OCI-M1 (cell line): ENCODE measurements at regions not wholly inside any gene's neighbourhood (a gene's known extent, or its start where the extent isn't known, plus 50 kb on each side); places are given as distances from the start of the nearest gene placed in this dataset.
"Not testable (repeated sequence)": the region's sequence is repeated elsewhere in the genome, so short reads cannot be mapped to it uniquely, and the experiment has no call there.

Source experiments
- DNase-seq: peaks from one replicate; lab custom pipeline; 2025; lab: John Stamatoyannopoulos, UW

DNA sequence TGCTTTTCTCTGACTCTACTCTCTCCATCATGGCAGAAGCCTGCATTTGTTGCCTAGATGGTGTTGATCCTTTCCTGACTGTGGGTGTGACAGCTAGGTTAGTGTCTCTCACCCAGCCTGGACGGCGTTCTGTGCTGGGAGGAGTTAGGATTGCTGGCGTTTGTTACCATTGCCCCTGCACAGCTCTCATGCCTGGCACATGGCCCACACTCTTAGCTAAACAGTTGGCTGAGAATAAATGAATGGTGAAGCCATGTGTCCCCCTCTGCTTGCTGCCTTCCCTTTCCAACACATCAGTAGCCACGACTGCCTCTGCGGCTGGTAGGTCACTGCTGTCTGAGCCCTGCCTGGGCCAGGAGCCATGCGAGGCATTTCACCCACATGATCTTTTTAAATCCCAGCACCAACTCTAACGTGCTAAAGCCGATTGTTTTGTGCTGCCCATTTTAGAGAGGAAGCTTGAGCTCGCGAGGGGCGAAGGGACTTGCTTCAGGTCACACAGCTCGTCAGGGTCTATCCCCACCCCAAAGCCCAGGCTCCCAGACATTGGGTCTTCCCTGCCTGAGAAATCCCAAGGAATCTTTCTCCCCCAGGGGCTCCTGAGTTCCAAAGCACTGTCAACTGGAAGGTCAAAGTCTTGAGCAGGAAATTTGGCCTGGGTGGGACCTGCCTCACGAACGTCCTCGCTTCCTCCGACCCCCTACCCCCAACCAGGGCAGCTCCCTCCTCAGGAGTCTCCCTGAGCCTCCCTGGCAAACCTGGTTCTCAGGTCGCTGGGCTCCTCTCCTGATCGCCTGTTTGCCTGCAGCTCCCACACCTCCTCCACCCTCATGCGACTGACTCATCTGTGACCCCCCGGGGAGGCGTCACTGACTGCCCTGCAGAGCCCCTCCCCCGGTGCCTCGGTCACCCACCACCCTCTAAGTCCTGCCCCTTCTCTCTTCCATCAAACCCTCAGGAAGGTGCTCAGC, 271.7 kb upstream of the C1orf174 start:
- DNase-seq: no peak

DNA sequence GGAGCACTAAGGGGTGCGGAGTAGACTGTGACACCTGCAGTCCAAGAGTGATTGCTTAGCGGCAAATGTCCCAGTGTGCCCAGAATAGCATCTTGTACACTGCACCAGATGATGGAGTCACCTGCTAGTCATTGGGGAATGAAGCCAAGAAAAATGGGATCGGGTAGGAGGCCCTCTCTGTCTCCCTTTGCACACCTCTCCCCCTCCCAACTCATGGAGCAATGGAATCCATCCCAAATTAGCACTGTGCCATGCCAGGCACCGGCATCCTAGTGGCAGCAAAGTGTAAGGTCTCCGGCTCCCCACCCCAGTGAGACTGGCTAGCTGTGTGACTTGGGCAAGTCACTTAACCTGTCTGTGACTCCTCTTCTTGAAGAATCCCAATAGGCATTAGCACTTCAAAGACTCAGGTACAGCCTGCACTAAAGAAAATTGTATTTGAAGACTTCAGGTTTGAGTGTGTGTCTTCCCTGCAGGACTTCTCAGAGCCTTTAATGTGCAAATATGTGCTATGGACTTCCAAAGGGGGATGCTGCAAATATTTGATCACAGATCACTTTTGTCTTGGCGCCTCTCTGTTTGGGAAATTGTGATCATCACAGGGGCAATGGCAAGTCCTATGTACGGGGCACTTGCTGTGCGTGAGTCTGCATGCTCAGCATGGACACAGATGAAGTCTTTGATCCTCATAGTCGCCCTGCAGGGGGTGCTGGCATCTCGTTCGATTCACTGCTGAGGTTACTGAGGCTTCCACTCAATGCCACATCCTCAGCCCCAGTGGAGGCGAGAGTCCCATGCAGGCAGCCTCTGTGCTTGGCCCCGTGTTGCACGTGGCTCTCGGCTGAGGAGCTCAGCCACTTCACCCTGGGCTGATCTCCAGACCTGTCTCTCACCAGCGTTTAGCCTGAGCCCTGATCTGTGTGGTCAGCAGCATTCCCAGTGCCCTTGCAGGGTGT, 272.9 kb upstream of the C1orf174 start:
- peak; percentile 11 for DNase-seq

DNA sequence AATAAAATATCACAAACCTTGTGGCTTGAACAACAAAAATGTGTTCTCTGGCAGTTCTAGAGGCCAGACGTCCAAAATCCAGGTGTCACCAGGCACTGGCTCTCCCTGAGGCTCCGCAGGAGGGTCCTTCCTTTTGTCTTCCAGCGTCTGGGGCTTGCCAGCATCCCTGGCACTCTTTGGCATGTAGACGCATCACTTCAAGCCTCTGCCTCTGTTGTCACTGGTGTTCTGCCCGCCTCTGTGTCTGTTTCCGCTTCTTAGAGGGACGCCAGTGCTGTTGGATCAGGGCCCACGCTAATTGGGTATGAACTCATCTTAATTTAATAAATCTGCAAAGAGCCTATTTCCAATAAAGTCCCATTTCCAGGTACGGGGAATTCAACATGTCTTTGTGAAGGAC, 273.7 kb upstream of the C1orf174 start:
- DNase-seq: no peak

DNA sequence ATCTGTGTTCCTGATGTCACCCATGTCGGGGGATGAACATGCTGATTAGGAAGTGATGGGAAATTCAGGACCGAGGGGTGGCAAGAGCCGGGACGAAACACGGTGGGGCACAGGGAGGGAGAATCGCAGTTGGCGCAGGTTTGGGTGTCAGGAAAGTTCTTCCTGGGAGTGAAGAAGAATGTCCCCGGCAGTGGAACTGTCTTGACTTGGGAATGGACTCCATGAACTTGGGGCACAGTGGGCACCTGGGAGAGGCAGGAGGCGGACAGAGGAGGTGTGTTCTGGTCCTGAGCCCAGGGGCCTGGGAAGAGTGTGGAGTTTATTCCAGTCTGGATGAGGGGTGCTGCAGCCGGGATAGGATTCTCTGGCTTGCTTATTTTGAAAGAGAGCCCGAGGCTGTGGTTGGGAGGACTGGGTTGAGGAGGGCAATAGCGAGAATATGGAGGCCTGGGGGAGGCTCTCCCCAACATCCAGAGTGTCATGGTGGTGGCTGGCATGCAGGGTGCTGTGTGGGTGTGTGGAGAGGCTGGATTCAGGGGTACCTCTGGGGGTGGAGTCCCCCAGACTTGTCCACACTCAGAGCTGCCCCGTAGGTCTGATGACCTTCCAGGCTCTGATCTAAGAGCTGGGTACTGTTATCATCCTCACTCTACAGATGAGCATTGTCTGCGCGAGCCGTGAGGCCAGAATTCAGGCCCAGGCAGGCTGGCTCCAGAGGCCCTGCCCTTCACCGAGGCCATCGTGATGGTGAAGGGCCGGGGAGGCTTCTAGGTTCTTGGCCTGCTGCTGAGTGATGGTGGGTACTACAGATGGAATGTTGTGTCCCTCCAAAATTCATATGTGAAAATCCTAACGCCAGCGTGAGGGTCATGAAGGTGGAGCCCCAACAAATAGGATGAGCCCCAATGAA, 274.5 kb upstream of the C1orf174 start:
- no peak for DNase-seq

DNA sequence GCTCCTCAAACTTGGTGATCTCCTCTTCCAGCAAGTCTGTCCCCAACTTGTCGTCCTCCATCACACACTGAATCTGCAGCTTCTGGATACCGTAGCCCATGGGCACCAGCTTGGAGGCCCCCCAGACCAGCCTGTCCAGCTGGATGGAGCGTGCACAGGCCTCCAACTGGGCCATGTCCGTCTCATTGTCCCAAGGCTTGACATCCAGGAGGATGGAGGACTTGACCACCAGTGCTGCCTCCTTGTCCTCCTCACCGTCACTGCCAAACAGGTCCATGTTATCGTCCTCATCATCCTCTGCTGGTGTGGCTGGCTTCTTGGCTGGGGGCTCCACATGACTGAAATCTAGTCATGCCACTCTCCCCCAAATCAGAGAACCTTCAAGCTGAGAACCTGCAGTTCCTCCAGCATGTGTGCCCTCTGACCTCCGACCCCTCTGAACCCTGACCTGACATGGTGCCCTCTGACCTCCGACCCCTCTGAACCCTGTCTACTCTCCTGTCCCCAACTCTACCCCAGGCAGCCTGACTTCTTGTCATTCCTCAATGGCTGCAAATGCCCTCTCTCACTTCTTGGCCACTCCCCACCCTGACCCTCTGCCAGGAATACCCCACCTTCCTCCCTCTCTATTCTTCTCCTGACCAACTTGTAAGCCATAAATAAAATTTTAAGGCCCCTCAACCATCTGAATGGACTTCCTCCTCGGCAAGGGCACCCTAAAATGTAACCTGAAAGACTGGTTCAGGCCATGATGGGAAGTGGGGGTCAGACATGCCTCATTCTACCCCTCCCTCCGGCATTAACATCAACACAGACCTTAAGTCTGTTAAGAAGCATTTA, 275.7 kb upstream of the C1orf174 start:
- DNase-seq: no peak

DNA sequence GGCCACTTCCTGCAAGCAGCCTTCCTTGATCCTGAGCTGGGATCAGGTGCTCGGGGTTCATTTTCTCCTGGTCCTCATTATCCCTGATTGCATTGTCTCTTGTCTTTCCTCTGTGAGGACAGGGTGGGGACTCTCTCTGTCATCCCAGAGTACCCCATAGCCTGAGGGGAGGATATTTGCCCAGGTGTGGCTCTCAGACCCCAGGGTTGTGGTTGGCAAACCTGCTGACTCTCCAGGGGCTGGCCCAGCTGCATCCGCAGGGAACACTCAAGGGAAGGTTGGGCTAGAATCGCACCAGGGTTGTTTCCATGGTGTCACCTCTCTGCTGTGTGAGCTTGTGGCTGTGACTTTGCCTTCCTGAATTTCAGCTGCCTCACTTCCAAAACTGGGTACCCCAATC, 276.8 kb upstream of the C1orf174 start:
- no peak for DNase-seq

DNA sequence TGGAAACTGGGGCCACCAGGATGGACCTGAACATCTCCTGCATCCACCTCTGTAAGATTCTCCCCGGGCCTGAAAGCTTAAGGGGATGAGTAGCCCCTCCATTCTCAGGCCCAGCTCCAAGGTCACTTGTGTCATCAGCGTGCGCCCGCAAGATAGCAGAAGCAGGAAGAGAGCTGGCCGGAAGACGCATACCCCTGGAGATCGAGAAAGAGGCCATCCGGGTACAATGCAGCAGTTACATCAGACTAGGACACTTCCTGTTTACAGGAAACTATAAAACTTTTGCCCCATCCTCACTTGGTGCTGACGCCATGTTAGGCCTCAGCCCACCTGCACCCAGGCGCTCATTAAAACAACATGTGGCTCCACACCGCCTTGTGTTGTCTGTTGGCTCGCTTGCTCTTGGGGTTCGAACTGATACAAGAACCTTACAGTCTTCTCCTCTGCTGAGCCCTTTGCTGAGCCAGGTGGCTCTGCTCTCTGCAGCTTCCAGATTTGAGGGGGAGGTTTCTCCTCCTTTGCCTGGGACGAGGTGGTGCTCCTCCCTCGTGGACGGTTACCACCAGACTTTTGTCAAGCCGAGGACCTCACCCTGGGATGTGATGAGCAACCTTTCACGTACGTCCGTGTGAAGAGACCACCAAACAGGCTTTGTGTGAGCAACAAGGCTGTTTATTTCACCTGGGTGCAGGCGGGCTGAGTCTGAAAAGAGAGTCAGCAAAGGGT, 277.5 kb upstream of the C1orf174 start:
- no peak for DNase-seq

DNA sequence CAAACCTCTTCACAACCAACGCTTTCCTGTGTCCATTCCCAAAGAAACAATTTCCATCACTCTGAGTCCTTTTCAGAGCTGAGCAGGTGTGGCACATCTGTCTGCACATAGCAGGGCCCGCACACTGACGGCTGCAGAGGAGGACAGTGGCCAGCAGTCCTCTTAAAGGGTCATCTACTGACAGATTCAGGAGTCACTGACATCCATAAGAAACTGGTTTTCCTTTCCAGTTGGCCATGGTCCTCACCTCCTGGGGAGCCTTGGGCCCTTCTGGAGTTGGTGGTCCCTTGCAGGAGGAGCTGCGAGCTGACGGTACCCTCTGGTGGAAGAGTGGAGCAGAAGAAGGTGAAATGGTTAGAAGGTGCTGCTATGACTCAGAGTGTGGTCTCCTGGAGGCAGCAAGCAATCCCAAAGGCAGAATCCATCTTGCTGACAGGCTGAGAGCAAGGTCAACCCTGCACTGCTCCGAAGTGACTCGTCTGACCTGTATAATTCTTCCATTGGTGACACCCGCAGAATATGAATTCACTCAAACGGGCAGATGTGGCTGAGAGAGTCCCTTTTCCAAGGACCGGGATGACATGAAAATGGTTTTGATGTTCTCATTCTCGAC, 278.5 kb upstream of the C1orf174 start:
- DNase-seq: no peak

DNA sequence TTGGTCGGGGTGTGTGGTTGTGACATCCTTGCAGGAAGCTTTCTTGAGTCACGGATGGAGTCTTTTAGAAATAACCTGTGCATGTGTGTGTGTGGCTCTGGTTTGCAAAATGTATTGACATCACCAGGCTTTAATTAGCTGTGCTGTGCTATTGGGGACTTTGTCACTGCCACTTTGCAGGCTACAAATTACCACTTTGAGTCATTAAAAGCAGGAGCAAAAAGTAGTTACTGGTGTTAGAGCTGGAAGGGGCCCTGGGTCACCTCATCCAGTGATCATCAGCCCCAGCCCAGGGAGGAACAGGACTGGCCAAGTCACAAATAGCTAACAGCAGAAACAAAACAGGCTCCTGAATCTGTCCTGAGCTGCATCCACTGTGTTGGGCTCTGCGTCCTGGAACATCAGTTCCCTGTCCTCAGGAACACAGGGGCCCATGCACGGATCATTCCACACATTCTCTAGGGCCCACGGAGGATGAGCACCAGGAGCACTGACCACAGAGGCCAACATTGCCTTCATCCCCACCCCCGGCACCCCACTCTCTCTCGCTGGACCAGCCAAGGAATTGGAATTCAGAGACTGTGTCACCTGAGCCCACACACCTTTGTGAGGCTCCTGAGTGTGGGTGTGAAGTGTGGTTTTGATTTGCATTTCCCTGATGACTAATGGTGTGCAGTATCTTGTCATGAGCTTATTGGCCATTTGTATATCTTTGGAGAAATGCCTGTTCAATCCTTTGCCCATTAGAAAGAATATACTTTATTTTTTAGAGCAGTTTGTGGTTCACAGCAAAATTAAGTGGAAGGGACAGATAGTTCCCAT, 280.1 kb upstream of the C1orf174 start:
- no peak for DNase-seq

DNA sequence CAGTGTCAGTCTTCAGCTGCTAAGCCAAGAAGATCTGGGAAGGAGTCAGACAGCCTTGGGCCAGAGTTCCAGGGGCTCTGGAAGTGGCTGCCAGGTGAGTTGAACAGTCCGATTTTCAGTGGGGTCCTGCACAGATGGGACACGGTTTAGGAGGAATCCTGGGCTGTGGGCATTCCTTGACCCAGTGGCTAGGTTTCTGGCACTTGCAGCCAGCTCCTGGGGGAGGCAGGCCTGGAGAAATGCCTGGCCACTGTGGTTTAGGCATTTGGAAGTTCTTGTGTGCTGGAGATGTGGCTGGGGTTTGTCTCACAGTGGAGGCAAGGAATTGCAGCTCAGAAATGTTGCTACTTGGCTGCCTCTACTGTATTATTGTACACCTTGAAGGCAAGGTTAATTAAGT, 286.4 kb upstream of the C1orf174 start:
- DNase-seq: not testable (repeated sequence)

DNA sequence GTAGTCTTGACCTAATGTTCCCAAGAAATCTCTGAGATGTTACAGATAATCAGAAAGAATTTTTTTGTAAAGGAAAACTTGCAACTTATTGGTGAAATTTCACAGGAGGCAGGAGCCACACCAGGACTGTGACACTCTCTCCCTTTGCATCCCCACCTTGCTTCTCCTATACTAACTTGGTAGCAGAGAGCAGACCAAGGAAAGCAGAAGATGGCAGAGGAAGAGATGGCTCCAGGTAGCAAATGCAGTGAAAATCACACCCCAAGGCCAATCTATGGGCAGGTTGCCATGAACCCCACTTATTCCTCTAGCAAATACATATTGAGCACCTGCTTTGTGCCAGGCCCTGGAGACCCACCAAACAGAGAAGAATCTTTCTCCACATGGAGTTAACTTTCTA, 303.4 kb upstream of the C1orf174 start:
- no peak for DNase-seq

DNA sequence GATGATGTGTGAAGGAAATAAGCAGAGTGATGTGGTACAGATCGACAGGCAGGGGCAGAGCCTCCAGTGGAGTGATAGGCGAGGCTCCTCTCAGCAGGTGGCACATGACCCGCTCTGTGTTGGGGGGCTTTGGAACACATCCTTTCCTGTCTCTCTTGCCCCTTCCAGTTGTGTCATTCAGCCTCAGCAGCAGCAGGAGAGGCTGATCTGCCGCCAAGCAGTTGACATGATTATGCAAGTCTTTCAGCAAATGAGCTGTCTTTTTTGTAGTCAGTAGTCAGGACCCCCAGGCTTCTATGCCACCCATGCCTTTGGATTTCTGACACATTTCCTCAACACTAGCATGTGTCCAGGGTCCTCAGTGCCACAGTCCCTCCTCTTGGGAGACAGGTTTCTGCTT, 307.1 kb upstream of the C1orf174 start:
- DNase-seq: no peak

DNA sequence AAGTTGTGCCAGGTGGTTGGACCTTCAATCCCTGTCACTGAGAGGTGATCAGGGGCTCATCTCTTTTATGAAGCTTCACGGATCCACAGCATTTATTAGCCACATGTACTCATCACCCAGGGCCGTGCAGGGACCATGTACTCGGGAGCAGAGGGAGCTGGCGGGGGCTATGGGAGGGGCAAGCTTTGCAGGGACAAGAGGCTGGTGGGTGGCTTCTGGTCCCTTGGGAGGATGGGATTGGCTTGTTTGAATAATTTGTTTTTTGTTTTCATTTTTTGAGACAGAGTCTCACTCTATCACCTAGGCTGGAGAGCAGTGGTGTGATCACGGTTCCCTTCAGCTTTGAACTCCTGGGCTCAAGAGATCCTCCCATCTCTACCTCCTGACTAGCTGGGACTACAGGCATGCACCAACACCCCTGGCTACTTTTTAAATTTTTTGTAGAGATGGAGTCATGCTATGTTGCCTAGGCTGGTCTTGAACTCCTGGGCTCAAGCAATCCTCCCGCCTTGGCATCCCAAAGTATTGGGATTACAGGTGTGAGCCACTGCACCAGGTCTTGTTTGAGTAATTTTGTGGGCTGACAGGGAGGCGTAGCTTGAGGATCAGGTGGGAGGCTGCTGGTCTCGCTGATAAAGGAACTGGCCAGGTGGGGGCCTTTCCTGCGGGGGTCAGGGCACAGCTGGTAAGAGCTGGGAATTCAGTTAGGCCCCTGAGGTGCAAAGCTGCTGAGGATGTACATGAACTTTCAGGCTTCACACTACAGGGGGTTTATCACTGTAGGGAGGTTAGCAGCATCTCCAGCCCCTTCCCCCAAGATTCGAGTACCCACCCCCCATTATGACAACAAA, 308.0 kb upstream of the C1orf174 start:
- no peak for DNase-seq

DNA sequence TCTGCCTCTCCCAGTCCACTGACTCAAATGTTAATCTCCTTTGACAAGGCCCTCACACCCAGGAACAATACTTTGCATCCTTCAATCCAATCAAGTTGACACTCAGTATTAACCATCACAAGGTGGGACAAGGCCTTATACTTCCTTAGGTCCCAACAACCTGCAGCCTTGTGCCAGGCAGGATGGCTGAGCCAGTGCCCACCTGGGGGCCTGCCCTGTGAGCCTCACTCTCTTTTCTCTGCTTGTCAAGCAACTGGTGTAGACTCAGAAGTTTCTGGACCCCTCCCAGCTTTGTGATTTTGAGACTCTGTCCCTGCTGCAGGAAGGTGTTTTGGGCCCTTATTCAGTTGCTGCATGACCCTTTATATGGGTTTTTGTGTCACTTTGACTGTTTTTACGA, 310.0 kb upstream of the C1orf174 start:
- no peak for DNase-seq

DNA sequence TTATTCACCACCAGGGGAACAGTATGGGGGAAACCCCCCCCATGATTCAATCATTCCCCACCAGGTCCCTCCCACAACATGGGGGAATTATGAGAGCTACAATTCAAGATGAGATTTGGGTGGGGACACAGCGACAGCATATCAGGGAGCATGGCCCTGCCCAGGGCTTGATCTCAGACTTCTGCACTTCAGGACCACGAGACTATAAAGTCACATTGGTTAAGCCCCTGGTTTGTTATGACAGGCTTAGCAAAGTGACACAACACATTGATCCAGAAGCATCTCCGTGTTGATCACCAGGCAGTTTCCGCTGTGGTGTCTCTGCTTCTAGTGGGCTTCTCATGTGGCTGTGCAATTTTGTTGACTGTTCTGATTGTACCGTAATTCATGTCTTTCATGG, 312.7 kb upstream of the C1orf174 start:
- DNase-seq: no peak

DNA sequence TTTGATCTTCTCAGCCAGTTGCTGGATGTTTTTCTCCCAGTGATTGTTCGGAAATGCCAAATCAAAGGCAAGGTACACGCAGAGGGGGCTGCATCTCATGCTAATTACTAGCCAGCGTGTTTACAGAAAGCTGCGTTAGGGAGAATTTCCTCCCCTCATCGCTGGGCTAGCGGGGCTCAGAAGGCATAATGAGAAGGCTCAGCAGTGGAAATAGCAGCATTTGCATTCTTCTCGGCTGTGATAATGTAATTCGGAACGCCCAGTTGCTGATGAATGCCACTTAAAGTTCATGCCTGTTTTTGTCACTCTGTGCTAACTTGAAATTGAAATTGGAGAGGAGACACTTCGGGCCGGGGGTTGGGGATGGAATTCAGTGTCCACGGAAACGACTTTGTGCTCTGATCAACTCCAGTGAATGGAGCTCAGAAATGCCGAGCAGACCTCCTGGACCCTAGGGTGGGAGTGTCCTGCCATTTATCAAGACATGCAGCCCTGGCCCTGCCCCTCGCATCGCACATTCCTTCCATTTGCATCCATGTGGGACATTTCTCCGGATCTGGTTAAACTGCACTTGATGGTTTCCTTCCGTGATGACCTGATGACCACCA, 313.4 kb upstream of the C1orf174 start:
- DNase-seq: no peak

DNA sequence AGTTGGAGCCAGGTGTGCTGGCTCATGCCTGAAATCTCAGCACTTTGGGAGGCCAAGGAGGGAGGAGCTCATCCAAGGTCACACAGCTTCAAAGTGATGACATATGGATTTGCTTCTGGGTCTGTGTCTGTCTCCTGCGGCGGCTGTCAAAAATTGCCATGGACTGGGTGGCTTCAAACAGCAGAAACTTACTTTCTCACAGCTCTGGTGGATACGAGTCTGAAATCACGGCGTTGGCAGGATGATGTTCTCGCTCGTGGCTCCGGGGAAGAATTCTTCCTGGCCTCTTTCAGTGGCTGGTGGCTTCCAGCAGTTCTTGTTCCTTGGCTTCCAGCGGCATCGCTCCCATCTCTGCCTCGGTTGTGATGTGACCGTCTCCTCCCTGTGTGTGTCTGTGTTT, 314.8 kb upstream of the C1orf174 start:
- no peak for DNase-seq
